Endothelial cell of umbilical vein (primary cell): ENCODE measurements at regions not wholly inside any gene's neighbourhood (a gene's known extent, or its start where the extent isn't known, plus 50 kb on each side); places are given as distances from the start of the nearest gene placed in this dataset.

ENCODE experiments used
- BruUV-seq: library from RNA; stranded (reverse); fragments of 400-500 nt; replicated peaks from 2 replicates; lab custom pipeline; 2021; lab: Mats Ljungman, UMichigan
- CTCF ChIA-PET: fragments of 300-600, 350-600 bp; sonication (Branson Sonifier 250); formaldehyde crosslinking; loops from one replicate; lab custom pipeline; 2021; ENCODE audit warnings: antibody characterized with exemption, inconsistent platforms; lab: Charles Lee
- POLR2A ChIA-PET: fragments of 300-600, 350-600 bp; sonication (Branson Sonifier 250); formaldehyde crosslinking; loops from one replicate; lab custom pipeline; 2021; ENCODE audit warnings: antibody characterized with exemption, inconsistent platforms; lab: Charles Lee
- DNase-seq: peaks from one replicate; pipeline ENCODE4 v3.0.0-alpha.2; 2011; ENCODE audit warnings: low read depth, low spot score
- FAIRE-seq: peaks from 2 replicates; lab custom pipeline; 2011; peaks lifted over from hg19 to GRCh38; lab: Jason Lieb, UNC
- H2AFZ ChIP-seq: 2 replicates; pipeline ENCODE4 v1.6.0; 2012; ENCODE audit warnings: low read depth, low read length, control low read depth, inconsistent platforms
- H3K27ac ChIP-seq: 2 replicates; pipeline ENCODE4 v1.5.1; 2011; ENCODE audit warnings: low read depth, mild to moderate bottlenecking, control low read depth, low read length, moderate library complexity; ENCODE audit not compliant: insufficient read depth
- H3K27me3 ChIP-seq, 2 experiments: 2 replicates each; pipeline versions ENCODE4 v1.6.0 to v1.6.1; 2011; ENCODE audit warnings: low read length in 2 of 2, mixed read lengths in 1 of 2; ENCODE audit not compliant: control insufficient read depth in 2 of 2, insufficient read depth in 2 of 2
- H3K36me3 ChIP-seq, 2 experiments: 2 replicates in 1 of 2; 3 replicates in 1 of 2; pipeline ENCODE4 v1.5.1; 2011; ENCODE audit warnings: low read length in 2 of 2, mild to moderate bottlenecking in 1 of 2, moderate library complexity in 1 of 2; ENCODE audit not compliant: control insufficient read depth in 2 of 2, insufficient read depth in 2 of 2; ENCODE audit errors: extremely low read depth in 1 of 2
- H3K4me1 ChIP-seq: 3 replicates; pipeline ENCODE4 v1.5.1; 2011; ENCODE audit warnings: mild to moderate bottlenecking, low read length; ENCODE audit not compliant: control insufficient read depth, insufficient read depth; ENCODE audit errors: extremely low read depth
- H3K4me2 ChIP-seq: 2 replicates; pipeline ENCODE4 v1.6.1; 2011; ENCODE audit warnings: low read length, control low read depth, mixed read lengths; ENCODE audit not compliant: insufficient read depth
- H3K4me3 ChIP-seq, 3 experiments: fragments of 200-600 bp in 1 of 3; sonication (generic), shearing (Covaris generic) in 1 of 3; replicated peaks in 1 of 3; 2 replicates each; pipeline ENCODE4 v1.5.1; 2011 to 2016; ENCODE audit warnings: control low read depth in 3 of 3, low read length in 3 of 3, mild to moderate bottlenecking in 2 of 3, inconsistent platforms in 1 of 3, low read depth in 1 of 3, moderate library complexity in 1 of 3; ENCODE audit not compliant: insufficient read depth in 1 of 3
- H3K79me2 ChIP-seq: 2 replicates; pipeline ENCODE4 v1.6.0; 2012; ENCODE audit warnings: low read length, inconsistent platforms; ENCODE audit not compliant: control insufficient read depth, insufficient read depth
- H3K9ac ChIP-seq: replicated peaks from 2 replicates; pipeline ENCODE3; 2011; ENCODE audit warnings: low read length, control low read depth; ENCODE audit not compliant: insufficient read depth; ENCODE audit errors: extremely low read depth
- H3K9me1 ChIP-seq: replicated peaks from 3 replicates; pipeline ENCODE4 v1.6.0; 2011; ENCODE audit warnings: mild to moderate bottlenecking, low read length; ENCODE audit not compliant: control insufficient read depth, insufficient read depth; ENCODE audit errors: extremely low read depth
- H3K9me3 ChIP-seq: replicated peaks from 2 replicates; pipeline ENCODE4 v1.5.1; 2012; ENCODE audit warnings: low read length, inconsistent platforms; ENCODE audit not compliant: control insufficient read depth, insufficient read depth
- H4K20me1 ChIP-seq: replicated peaks from 2 replicates; pipeline ENCODE3; 2011; ENCODE audit warnings: mild to moderate bottlenecking, low read length; ENCODE audit not compliant: control insufficient read depth, insufficient read depth; ENCODE audit errors: extremely low read depth
- CTCF ChIP-seq, 2 donors: IDR thresholded peaks; 1 replicate in 1 of 2; 2 replicates in 1 of 2; pipeline ENCODE4 v1.5.1; 2011; ENCODE audit warnings: low read length in 2 of 2, mild to moderate bottlenecking in 2 of 2, moderate library complexity in 2 of 2, control low read depth in 1 of 2, inconsistent platforms in 1 of 2, low read depth in 1 of 2; ENCODE audit not compliant: insufficient read depth in 1 of 2; ENCODE audit errors: extremely low read depth in 1 of 2
- EZH2 ChIP-seq: IDR thresholded peaks from 2 replicates; pipeline ENCODE4 v1.6.1; 2012; ENCODE audit warnings: borderline replicate concordance, low read depth, mild to moderate bottlenecking, moderate library complexity, low read length, inconsistent platforms; ENCODE audit not compliant: severe bottlenecking
- FOS ChIP-seq: IDR thresholded peaks from 2 replicates; pipeline ENCODE4 v1.6.1; 2011; ENCODE audit warnings: mild to moderate bottlenecking, low read length, moderate library complexity, borderline replicate concordance; ENCODE audit not compliant: insufficient read depth
- GATA2 ChIP-seq: IDR thresholded peaks from 2 replicates; pipeline ENCODE4 v1.7.0; 2011; ENCODE audit warnings: low read depth, mild to moderate bottlenecking, moderate library complexity, mixed read lengths, low read length; ENCODE audit not compliant: insufficient read length, insufficient read depth
- JUN ChIP-seq: IDR thresholded peaks from 2 replicates; pipeline ENCODE4 v1.6.1; 2011; ENCODE audit warnings: borderline replicate concordance, low read depth; ENCODE audit not compliant: insufficient read length, insufficient read depth
- MYC ChIP-seq: IDR thresholded peaks from one replicate; pipeline ENCODE4 v1.6.1; 2011; ENCODE audit warnings: mild to moderate bottlenecking, low read depth, low read length
- POLR2A ChIP-seq: IDR thresholded peaks from 2 replicates; pipeline ENCODE4 v1.6.1; 2012; ENCODE audit warnings: low read depth, mild to moderate bottlenecking, control low read depth, low read length
- POLR2AphosphoS5 ChIP-seq: IDR thresholded peaks from 2 replicates; pipeline ENCODE4 v1.6.1; 2012; ENCODE audit warnings: low read depth, mild to moderate bottlenecking, control low read depth, low read length, moderate library complexity; ENCODE audit not compliant: insufficient read depth
- dilution Hi-C: fragments of 300-500 bp; cut with MboI; formaldehyde crosslinking; loops from one replicate; pipeline ENCODE4 v1.15.0; 2019; ENCODE audit warnings: low sequenced_read_pairs; ENCODE audit not compliant: extremely low pct_ligation_motif_present
- intact Hi-C: fragments of 100-400 bp; cut with micrococcal nuclease; formaldehyde crosslinking; loops from one replicate; pipeline ENCODE4 v1.10.0; 2022
- TF ChIP-seq, protein P1 (sequence below): IDR thresholded peaks from 2 replicates; pipeline ENCODE4 v1.6.1; 2011; ENCODE audit not compliant: insufficient read depth, insufficient read length

DNA sequence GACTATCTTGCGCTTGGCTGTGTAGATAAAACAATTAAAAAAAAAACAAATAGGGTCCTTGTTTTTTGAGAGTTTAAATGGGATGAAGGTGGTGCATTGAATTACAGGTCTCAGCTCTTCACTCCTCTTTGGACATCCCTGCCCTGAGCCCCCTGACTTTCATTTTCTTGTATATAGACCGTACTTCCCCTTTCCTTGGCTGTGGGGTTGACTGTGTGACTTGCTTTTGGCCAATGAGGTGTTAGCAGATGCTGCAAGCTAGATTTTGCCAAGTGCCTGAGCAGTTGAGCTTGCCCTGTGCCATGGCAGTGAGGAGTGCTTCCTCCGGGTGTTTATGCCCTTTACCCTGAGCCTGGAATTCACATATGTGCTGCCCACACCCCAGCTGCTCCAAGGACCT, 386.1 kb upstream of the ZFP64 start:
- dilution Hi-C loops (no loop called here), intact Hi-C loops (no loop called here)
- no peak for DNase-seq
- TF ChIP-seq CTCF (IDR thresholded peaks at IDR 0.05; ENCODE audit: extremely low read depth in 1 of 2, insufficient read depth in 1 of 2, low read depth in 1 of 2, low read length in 2 of 2) (no peak), EZH2 (no peak), MYC (no peak), POLR2AphosphoS5 (no peak), GATA2 (no peak), JUN (no peak), POLR2A (no peak)
- Histone ChIP-seq H3K9me1 (no peaks in the 10 kb centered on the region), H3K36me3 (no peaks in the 10 kb centered on the region), H3K79me2 (no peaks in the 10 kb centered on the region), H3K9ac (no peak overlapping the region), H3K4me2 (no peak overlapping the region), H3K27me3 (no peaks in the 10 kb centered on the region), H3K4me3 (no peak overlapping the region), H4K20me1 (no peaks in the 10 kb centered on the region), H2AFZ (no peak overlapping the region), H3K9me3 (peaks cover 2% of the 10 kb centered on the region), H3K4me1 (no peaks in the 10 kb centered on the region), H3K27ac (no peak overlapping the region)
- BruUV-seq, result no TSS peak
- POLR2A ChIA-PET, result no interaction called here
- no peak for FAIRE-seq
- CTCF ChIA-PET, result no interaction called here

GRCh38 chr20:52572687-52573086, 381.1 kb upstream of the ZFP64 start:
- BruUV-seq, result no TSS peak
- Histone ChIP-seq H3K9me3 (no peaks in the 10 kb centered on the region), H3K4me3 (no peak overlapping the region), H3K9ac (no peak overlapping the region), H3K4me1 (no peaks in the 10 kb centered on the region), H3K4me2 (no peak overlapping the region), H4K20me1 (no peaks in the 10 kb centered on the region), H3K36me3 (no peaks in the 10 kb centered on the region), H3K27ac (no peak overlapping the region), H3K27me3 (no peaks in the 10 kb centered on the region), H3K79me2 (no peaks in the 10 kb centered on the region), H3K9me1 (no peaks in the 10 kb centered on the region), H2AFZ (no peak overlapping the region)
- ChIA-PET POLR2A (no interaction called here), CTCF (no interaction called here)
- dilution Hi-C loops, result no loop called here
- no peak for FAIRE-seq
- no peak for DNase-seq
- TF ChIP-seq POLR2A (no peak), JUN (no peak), GATA2 (no peak), POLR2AphosphoS5 (no peak), MYC (no peak), CTCF (IDR thresholded peaks at IDR 0.05; ENCODE audit: extremely low read depth in 1 of 2, insufficient read depth in 1 of 2, low read depth in 1 of 2, low read length in 2 of 2) (no peak), FOS (no peak), EZH2 (no peak)
- TF ChIP-seq, protein P1, sequence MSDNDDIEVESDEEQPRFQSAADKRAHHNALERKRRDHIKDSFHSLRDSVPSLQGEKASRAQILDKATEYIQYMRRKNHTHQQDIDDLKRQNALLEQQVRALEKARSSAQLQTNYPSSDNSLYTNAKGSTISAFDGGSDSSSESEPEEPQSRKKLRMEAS, result no peak
- intact Hi-C loops, result no loop called here
